LNCaP clone FGC (cell line): ENCODE measurements at regions not wholly inside any gene's neighbourhood (a gene's known extent, or its start where the extent isn't known, plus 50 kb on each side); places are given as distances from the start of the nearest gene placed in this dataset.

Source experiments
- DNase-seq: peaks from one replicate; pipeline ENCODE4 v3.0.0-alpha.2; 2011; ENCODE audit warnings: low read depth
- H3K4me3 ChIP-seq: 2 replicates; pipeline ENCODE4 v1.5.1; 2011; ENCODE audit warnings: mild to moderate bottlenecking, low read depth, low read length, control low read depth
- TF ChIP-seq, protein P1 (sequence below): IDR thresholded peaks from 2 replicates; pipeline ENCODE4 v1.5.1; 2012; ENCODE audit warnings: mild to moderate bottlenecking; ENCODE audit not compliant: control insufficient read depth, insufficient read depth; ENCODE audit errors: extremely low read depth

- TF ChIP-seq, protein P1, sequence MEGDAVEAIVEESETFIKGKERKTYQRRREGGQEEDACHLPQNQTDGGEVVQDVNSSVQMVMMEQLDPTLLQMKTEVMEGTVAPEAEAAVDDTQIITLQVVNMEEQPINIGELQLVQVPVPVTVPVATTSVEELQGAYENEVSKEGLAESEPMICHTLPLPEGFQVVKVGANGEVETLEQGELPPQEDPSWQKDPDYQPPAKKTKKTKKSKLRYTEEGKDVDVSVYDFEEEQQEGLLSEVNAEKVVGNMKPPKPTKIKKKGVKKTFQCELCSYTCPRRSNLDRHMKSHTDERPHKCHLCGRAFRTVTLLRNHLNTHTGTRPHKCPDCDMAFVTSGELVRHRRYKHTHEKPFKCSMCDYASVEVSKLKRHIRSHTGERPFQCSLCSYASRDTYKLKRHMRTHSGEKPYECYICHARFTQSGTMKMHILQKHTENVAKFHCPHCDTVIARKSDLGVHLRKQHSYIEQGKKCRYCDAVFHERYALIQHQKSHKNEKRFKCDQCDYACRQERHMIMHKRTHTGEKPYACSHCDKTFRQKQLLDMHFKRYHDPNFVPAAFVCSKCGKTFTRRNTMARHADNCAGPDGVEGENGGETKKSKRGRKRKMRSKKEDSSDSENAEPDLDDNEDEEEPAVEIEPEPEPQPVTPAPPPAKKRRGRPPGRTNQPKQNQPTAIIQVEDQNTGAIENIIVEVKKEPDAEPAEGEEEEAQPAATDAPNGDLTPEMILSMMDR: no peak
- DNase-seq: no peak
- no peak overlapping the region for H3K4me3 ChIP-seq
Observed at GRCh38 chr7:45235905-45236304, 78.3 kb downstream of the RAMP3 start.

DNA sequence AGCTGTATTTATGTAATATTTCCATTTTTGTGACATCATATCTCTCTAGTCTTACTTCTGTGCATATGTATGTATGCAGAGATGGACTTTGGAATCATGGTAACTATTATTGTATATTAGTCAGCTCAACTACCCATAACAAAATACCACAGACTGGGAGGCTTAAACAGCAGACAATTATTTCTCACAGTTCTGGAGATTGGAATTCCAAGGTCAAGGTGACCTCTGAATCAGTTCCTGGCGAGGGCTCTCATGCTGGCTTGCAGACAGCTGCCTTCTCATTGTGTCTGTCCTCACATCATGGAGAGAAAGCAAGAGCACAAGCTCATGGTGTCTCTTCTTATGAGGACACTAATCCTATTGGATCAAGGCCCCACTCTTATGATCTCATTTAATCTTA lies 79.1 kb downstream of the RAMP3 start:
- TF ChIP-seq, protein P1: no peak
- H3K4me3 ChIP-seq: no peak overlapping the region
- no peak for DNase-seq

GRCh38 chr7:45237788-45238461 lies 80.3 kb downstream of the RAMP3 start:
- TF ChIP-seq, protein P1: no peak
- no peak overlapping the region for H3K4me3 ChIP-seq
- no peak for DNase-seq

DNA sequence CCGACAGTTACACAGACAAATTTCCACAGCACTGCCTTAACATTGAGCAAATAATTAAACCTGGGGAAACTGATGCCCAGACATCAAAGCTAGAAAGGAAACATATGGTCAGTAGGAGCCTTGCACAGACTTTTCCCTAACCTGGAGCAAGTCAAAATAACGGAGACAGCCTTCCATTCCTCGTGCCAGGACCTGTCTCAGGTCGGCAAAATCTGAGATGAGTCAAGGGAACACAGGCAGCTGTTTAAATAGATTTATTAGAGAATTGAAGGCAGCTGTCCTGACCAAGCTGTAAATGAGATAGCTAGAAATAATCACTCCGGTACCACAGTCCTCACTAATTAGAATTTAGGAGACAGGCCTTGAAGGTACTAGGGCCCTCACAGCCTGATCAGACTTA lies 81.2 kb downstream of the RAMP3 start:
- TF ChIP-seq, protein P1: no peak
- no peak overlapping the region for H3K4me3 ChIP-seq
- no peak for DNase-seq

DNA sequence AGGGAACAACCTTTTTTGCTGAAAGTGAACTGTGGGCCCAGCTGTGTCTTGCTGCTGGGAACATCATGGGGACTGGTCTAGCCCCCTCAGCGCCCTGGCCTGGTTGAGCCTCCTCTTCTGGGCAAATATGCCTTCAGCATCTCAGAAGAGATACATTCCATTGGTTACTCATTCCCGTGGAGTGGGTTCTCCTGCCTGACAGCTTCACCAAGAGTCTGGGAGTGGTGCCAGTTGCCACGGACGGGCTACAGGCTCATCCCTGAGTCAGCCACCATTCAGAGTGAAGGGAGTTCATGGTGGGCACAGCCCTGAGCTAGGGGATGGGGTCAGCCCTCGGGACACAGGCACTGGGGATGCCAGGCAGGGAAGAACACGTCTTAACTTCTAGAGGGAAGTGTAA lies 81.9 kb downstream of the RAMP3 start:
- TF ChIP-seq, protein P1: no peak
- H3K4me3 ChIP-seq: no peak overlapping the region
- no peak for DNase-seq

GRCh38 chr7:45240273-45240771 lies 82.7 kb downstream of the RAMP3 start:
- TF ChIP-seq, protein P1: no peak
- no peak for DNase-seq
- no peak overlapping the region for H3K4me3 ChIP-seq

- DNase-seq: no peak
- TF ChIP-seq, protein P1: no peak
- H3K4me3 ChIP-seq: no peak overlapping the region
Observed at GRCh38 chr7:45240926-45241325, 83.3 kb downstream of the RAMP3 start.
